ENCODE measurements at regions not wholly inside any gene's neighbourhood (a gene's known extent, or its start where the extent isn't known, plus 50 kb on each side); places are given as distances from the start of the nearest gene placed in this dataset.

- DNase-seq (ENCODE audit: low read depth in 3 of 3), result no peak
Measured at GRCh38 chr12:89103831-89104230, 248.5 kb downstream of the DUSP6 start.

GRCh38 chr12:89101440-89101839 is 250.9 kb downstream of the DUSP6 start:
- no peak for DNase-seq (ENCODE audit: low read depth in 3 of 3)

GRCh38 chr12:89098441-89099112 is 253.7 kb downstream of the DUSP6 start:
- no peak for DNase-seq (ENCODE audit: low read depth in 3 of 3)

- DNase-seq (ENCODE audit: low read depth in 3 of 3), result no peak
Measured at GRCh38 chr12:89092297-89092696, 260.0 kb downstream of the DUSP6 start.

- no peak for DNase-seq (ENCODE audit: low read depth in 3 of 3)
Measured at GRCh38 chr12:89091293-89091841, 260.9 kb downstream of the DUSP6 start.

GRCh38 chr12:89089264-89089663 is 263.0 kb downstream of the DUSP6 start:
- DNase-seq (ENCODE audit: low read depth in 3 of 3), result no peak

- DNase-seq (ENCODE audit: low read depth in 3 of 3), result no peak
Measured at GRCh38 chr12:89087876-89088275, 264.4 kb downstream of the DUSP6 start.

GRCh38 chr12:89087149-89087825 is 265.0 kb downstream of the DUSP6 start:
- DNase-seq (ENCODE audit: low read depth in 3 of 3), result no peak

- DNase-seq (ENCODE audit: low read depth in 3 of 3), result no peak
Measured at GRCh38 chr12:89085421-89085820, 266.9 kb downstream of the DUSP6 start.

GRCh38 chr12:89084751-89085150 is 267.6 kb downstream of the DUSP6 start:
- no peak for DNase-seq (ENCODE audit: low read depth in 3 of 3)

- no peak for DNase-seq (ENCODE audit: low read depth in 3 of 3)
Measured at GRCh38 chr12:89083491-89083890, 268.8 kb downstream of the DUSP6 start.

GRCh38 chr12:89082370-89082753 is 269.9 kb downstream of the DUSP6 start:
- DNase-seq (ENCODE audit: low read depth in 3 of 3), result no peak

- no peak for DNase-seq (ENCODE audit: low read depth in 3 of 3)
Measured at GRCh38 chr12:89081719-89082369, 270.5 kb downstream of the DUSP6 start.

- DNase-seq (ENCODE audit: low read depth in 3 of 3), result no peak
Measured at GRCh38 chr12:89080793-89081465, 271.4 kb downstream of the DUSP6 start.

- no peak for DNase-seq (ENCODE audit: low read depth in 3 of 3)
Measured at GRCh38 chr12:89075880-89076540, 276.3 kb downstream of the DUSP6 start.

- DNase-seq (ENCODE audit: low read depth in 3 of 3), result no peak
Measured at GRCh38 chr12:89073659-89074058, 278.6 kb downstream of the DUSP6 start.

GRCh38 chr12:89073027-89073398 is 279.3 kb downstream of the DUSP6 start:
- DNase-seq (ENCODE audit: low read depth in 3 of 3), result no peak

- no peak for DNase-seq (ENCODE audit: low read depth in 3 of 3)
Measured at GRCh38 chr12:89072294-89073026, 279.8 kb downstream of the DUSP6 start.

GRCh38 chr12:89070603-89071002 is 281.7 kb downstream of the DUSP6 start:
- peak in 1 of 3 donors; percentile 38 for DNase-seq (ENCODE audit: low read depth in 3 of 3)

GRCh38 chr12:89069431-89069830 is 282.9 kb downstream of the DUSP6 start:
- DNase-seq (ENCODE audit: low read depth in 3 of 3), result no peak
